Rectal smooth muscle tissue (tissue), 1 donor: ENCODE measurements at regions not wholly inside any gene's neighbourhood (a gene's known extent, or its start where the extent isn't known, plus 50 kb on each side); places are given as distances from the start of the nearest gene placed in this dataset.

Experiments
- H3K27ac ChIP-seq: one replicate; pipeline ENCODE4 v1.7.0; 2013; ENCODE audit warnings: low read depth, low read length, inconsistent platforms
- H3K27me3 ChIP-seq: one replicate; pipeline ENCODE4 v1.7.0; 2013; ENCODE audit warnings: low read length; ENCODE audit not compliant: control insufficient read depth, insufficient read depth
- H3K36me3 ChIP-seq: one replicate; pipeline ENCODE4 v1.7.0; 2013; ENCODE audit warnings: low read length; ENCODE audit not compliant: control insufficient read depth, insufficient read depth
- H3K4me1 ChIP-seq: one replicate; pipeline ENCODE4 v1.7.0; 2013; ENCODE audit warnings: low read length; ENCODE audit not compliant: control insufficient read depth, insufficient read depth
- H3K4me3 ChIP-seq: one replicate; pipeline ENCODE4 v1.7.0; 2013; ENCODE audit warnings: low read length
- H3K9ac ChIP-seq: one replicate; pipeline ENCODE4 v1.7.0; 2013; ENCODE audit warnings: low read length

DNA sequence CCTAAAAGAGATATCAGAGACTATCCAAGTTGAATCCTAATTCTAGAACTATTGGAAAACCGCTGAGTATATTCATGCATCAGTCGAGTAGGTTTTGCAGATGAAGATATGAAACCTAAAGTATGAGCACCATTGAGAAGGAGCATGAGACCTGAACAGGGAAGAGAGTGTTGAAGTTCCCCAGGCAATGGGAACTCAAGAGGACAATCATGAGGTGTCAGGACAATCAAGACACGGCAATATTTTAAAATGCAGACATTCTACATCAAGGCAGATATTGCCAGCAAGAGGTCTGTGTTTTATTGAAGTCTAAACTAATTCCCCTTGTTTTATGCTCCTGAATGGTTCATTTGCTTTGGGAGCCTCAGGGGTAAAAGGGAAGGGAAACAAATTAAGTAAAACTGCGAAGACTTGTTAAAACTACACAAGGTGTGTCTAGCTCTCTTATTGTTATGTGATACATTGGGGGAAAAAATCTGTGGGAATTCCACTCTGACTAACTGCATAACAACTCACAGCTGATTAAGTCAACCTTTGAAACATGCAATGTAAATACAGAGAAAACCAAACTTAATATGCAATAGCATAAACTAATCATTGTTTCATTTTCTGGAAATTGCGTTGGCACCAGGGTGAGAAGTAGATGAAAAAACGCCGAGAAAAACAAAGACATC, 347.9 kb upstream of the ADGRL2 start:
- Histone ChIP-seq H3K4me3 (no peak overlapping the region), H3K27ac (no peak overlapping the region), H3K27me3 (no peaks in the 10 kb centered on the region), H3K4me1 (no peaks in the 10 kb centered on the region), H3K9ac (no peak overlapping the region), H3K36me3 (no peaks in the 10 kb centered on the region)

DNA sequence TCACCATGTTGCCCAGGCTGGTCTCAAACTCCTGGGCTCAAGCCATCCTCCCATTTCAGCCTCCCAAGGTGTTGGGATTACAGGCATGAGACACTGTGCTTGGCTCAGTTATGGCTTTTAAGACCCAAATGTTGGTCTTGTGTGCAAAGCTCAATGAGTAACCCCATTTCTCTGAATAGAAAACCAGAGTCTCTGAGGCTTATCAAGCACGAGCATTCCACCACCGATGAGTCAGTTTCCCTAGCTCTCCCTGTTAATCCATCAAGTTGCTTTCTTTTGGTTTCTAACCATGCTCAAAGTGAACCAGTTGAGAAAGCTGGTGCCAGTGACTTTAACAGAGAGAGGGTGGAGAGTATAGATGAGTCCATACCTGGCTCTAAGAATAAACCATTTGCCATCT, 350.9 kb upstream of the ADGRL2 start:
- Histone ChIP-seq H3K36me3 (no peaks in the 10 kb centered on the region), H3K27me3 (no peaks in the 10 kb centered on the region), H3K4me1 (no peaks in the 10 kb centered on the region), H3K4me3 (no peak overlapping the region), H3K9ac (no peak overlapping the region), H3K27ac (no peak overlapping the region)

DNA sequence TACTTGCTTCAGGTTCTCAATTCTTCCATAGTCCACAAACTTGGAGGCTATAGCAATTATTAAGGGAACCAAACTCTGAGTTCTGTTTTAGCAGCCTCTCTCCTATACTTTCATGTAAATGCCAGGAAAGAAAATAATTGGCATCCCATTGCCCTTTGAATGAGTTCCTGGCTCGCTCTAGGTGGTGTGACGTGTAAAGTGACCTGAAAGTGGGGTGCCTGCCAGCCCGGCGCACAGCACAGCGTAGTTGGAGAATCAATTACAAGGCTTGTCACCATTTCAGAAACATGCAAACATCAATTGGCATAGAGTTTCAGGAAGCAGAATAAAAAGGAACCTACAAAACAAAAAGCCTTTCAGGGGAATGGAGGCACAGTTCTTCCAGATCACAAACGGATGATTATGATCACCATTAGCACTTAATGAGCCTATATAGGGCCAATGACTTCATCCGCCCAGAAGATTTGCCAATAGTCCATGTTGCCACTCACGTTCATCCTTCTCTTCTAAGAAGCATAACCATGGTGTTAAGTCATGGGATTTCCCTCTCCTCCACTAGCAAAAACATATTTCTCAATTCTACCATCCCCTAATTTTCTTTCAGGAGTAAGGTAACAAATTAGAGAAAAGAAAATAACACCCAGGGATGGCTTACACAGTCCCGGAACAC, 354.6 kb upstream of the ADGRL2 start:
- no peak overlapping the region for H3K27ac ChIP-seq
- H3K36me3 ChIP-seq, result no peaks in the 10 kb centered on the region
- H3K27me3 ChIP-seq, result no peaks in the 10 kb centered on the region
- H3K4me1 ChIP-seq, result no peaks in the 10 kb centered on the region
- H3K4me3 ChIP-seq, result no peak overlapping the region
- H3K9ac ChIP-seq, result no peak overlapping the region

DNA sequence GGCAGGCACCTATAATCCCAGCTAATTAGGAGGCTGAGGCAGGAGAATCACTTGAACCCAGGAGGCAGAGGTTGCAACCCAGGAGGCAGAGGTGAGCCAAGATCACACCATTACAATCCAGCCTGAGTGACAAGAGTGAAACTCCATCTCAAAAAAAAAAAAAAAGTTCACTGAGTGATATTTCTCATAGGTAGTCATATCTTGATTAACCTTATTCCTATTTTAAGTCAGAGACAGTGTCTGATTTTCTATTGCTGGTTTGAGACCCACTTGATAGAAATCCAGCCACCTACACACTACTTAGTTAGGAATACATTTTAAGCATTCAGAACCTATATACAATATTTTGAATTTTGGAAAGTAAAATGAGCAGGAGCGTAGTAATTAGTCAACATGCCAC, 357.4 kb upstream of the ADGRL2 start:
- peaks cover 2% of the 10 kb centered on the region for H3K27me3 ChIP-seq
- no peak overlapping the region for H3K27ac ChIP-seq

DNA sequence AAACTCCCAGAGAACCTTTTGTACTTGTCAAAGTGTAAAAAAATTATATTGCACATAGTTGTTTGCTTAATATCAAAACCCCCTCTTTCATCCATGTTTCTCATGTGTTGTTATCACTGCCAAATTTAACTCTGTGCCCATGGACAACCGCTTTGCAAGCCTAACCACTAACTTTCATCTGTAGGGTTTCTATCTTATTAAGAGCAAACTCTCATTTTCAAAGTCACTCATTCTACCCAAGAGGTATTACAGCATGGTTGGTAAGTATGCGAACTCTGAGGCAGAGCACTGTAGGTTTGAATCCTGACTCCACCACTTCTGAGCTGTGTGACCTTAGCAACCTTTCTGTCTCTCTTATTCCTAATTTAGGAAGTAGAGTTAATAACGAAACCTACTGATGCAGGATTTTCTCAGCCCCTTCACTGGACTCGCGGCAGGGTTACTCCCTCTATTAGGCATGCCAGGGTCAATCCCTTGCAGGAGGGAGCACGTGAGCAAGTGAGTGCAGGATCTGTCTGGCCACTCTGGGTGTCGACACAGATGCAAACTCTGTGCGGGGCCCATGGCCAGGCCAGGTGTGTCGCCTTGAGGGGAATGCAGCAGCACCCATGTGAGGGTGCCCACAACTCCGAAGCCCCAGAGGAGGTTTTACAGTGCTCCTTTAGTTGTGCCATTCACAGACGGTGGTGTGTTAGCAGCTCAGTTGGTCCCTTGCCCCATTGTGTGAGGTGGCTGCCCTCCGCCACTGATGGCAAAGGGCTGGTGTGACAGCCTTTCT, 361.5 kb upstream of the ADGRL2 start:
- no peak overlapping the region for H3K9ac ChIP-seq

More for the DNA sequence above, 357.4 kb upstream of the ADGRL2 start:
- Histone ChIP-seq H3K36me3 (no peaks in the 10 kb centered on the region), H3K4me1 (no peaks in the 10 kb centered on the region), H3K4me3 (no peak overlapping the region), H3K9ac (no peak overlapping the region)

DNA sequence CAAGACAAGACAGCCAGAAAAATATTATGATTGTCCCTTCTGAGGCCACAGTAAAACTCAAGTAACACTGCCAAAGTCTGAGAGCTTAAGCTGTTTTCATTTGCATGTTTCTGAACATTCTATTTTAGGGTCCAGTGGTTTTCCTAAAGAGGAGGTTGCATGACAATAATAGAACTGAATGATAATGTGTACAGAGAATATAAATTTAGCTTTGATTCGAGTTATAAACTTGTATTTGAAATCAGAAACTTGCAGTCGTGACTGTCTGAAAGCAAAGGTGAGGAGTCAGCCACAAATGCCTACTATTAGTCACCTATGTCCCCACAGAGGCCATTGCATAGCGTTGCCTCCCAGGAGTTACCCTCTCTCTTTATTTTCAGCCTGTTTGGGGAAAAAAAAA, 363.1 kb upstream of the ADGRL2 start:
- Histone ChIP-seq H3K27me3 (peaks cover 2% of the 10 kb centered on the region), H3K27ac (no peak overlapping the region), H3K4me3 (no peak overlapping the region), H3K4me1 (no peaks in the 10 kb centered on the region), H3K36me3 (no peaks in the 10 kb centered on the region), H3K9ac (no peak overlapping the region)

More for the DNA sequence above, 361.5 kb upstream of the ADGRL2 start:
- H3K27ac ChIP-seq, result no peak overlapping the region
- no peaks in the 10 kb centered on the region for H3K4me1 ChIP-seq
- peaks cover 2% of the 10 kb centered on the region for H3K27me3 ChIP-seq
- no peaks in the 10 kb centered on the region for H3K36me3 ChIP-seq
- no peak overlapping the region for H3K4me3 ChIP-seq

DNA sequence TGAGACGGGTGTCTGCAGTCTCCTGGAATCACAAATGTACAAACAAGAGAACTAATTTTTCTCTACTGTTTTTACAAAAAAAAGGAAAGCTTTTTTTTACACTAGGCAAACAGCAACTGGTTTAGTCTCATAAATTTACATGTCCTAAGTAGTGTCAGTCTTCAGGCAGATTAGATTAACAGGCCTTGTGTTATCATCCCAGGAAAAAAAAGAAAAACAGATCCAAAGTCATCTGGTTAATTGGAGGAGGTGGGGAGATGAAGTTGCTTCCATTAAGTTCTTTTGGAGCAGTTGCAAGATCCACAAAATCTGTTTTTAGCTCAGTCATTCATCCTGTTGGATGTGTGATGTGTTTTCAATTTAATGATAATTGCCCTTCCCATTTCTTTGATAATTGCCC, 363.5 kb upstream of the ADGRL2 start:
- Histone ChIP-seq H3K9ac (no peak overlapping the region), H3K27ac (no peak overlapping the region), H3K4me1 (no peaks in the 10 kb centered on the region), H3K27me3 (peaks cover 2% of the 10 kb centered on the region), H3K36me3 (no peaks in the 10 kb centered on the region), H3K4me3 (no peak overlapping the region)

DNA sequence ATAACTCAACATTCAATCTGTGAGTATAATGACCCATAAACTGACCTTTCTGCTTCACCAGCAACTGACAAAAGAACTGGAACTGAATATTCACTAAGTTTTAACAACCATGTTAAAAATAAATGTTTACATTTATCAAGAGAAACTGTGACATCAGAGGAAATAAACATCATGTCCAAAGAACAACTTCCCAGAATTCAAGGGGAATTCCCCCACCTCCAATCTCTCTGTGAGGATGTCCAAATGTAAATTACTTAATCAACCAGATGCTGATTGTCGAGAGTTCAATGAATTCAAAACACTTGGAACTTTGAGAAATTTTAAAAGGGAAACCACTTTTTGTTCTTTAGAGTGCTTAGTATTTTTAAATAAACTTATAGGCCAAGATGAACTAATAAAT, 365.6 kb upstream of the ADGRL2 start:
- Histone ChIP-seq H3K4me3 (no peak overlapping the region), H3K4me1 (no peaks in the 10 kb centered on the region), H3K36me3 (no peaks in the 10 kb centered on the region), H3K9ac (no peak overlapping the region), H3K27ac (no peak overlapping the region), H3K27me3 (peaks cover 2% of the 10 kb centered on the region)

DNA sequence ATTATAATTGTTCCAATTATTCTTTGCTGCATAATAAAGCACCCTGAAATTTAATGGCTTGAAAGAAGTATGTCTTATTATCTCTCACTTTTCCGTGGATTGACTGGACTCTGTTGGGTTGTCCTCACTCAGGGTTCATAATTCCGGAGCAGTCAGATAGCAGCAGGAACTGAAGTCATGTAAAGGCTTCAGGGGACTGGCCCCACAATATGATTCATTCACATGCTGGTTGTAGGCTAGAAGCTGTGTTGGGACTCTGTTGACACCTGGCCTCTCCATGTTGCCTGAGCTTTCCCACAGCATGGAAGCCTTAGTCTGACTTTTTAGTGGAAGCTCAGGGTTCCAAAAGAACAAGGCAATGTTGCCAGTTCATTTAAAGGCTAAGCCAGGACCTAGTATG, 367.1 kb upstream of the ADGRL2 start:
- no peak overlapping the region for H3K4me3 ChIP-seq
- H3K27me3 ChIP-seq, result no peaks in the 10 kb centered on the region
- H3K27ac ChIP-seq, result no peak overlapping the region
- H3K4me1 ChIP-seq, result no peaks in the 10 kb centered on the region
- H3K9ac ChIP-seq, result no peak overlapping the region
- H3K36me3 ChIP-seq, result no peaks in the 10 kb centered on the region

DNA sequence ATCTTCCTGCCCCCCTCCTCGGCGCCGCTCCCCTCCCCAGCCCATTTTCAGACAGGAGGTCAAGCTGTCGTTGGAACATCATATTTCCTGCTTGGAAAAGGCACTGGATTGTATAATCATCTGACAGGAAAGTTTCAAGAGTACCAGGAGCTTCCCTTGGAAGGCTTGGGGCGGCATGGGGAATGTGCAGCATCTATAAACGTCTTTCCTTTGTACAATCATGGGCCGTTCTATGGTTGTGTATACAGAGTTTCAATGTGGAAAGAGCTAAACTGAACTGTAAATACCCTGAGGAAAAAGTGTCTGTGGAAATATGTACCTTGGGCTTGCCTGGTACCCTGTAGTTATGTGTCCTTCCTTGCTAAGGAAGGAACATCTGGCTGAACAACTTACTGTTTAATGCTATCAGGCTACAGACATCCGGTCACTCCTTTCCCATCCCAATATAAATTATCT, 368.1 kb upstream of the ADGRL2 start:
- H3K27me3 ChIP-seq, result no peaks in the 10 kb centered on the region
- no peaks in the 10 kb centered on the region for H3K4me1 ChIP-seq
- no peak overlapping the region for H3K9ac ChIP-seq
- H3K27ac ChIP-seq, result no peak overlapping the region
- no peak overlapping the region for H3K4me3 ChIP-seq
- no peaks in the 10 kb centered on the region for H3K36me3 ChIP-seq

DNA sequence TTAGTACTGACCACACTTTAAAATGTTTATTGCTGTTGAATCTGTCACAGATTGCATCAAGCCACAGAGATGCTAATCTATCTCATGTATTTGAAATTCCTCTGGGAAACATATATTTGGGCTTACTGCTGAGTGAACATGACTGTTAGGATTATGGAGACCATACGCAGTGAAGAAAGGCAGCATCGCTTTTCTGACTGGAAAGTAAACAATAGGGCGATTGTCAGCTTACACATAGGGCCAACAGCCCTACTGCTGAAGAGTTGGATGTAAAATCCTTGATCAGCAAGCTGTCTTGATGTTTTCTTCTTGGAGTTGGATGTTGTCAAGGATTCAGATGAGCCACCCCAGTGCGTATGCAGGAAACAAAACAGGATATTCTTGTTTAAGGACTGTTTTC, 368.7 kb upstream of the ADGRL2 start:
- Histone ChIP-seq H3K27ac (no peak overlapping the region), H3K9ac (no peak overlapping the region), H3K4me1 (no peaks in the 10 kb centered on the region), H3K36me3 (no peaks in the 10 kb centered on the region), H3K4me3 (no peak overlapping the region), H3K27me3 (no peaks in the 10 kb centered on the region)

DNA sequence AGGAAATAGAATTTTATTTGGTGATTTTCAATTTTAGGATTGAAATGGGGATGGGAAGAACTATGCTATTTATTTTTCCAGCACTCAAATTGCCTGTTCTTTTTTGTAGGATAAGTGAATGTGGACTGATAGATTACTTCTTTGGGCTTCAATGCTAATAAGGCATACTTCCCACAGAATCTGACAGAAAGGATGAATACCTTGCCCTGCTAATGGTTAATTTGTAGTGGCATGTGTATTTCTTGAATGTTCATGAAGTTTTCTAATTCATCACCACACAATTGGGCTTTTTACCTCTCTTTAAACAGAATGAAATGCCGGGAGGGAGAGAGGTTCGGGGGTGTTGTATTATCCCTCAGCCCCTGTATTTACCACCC, 369.1 kb upstream of the ADGRL2 start:
- no peaks in the 10 kb centered on the region for H3K27me3 ChIP-seq
- H3K36me3 ChIP-seq, result no peaks in the 10 kb centered on the region
- H3K4me1 ChIP-seq, result no peaks in the 10 kb centered on the region
- H3K27ac ChIP-seq, result no peak overlapping the region
- H3K9ac ChIP-seq, result no peak overlapping the region
- H3K4me3 ChIP-seq, result no peak overlapping the region
